ENCODE measurements at regions not wholly inside any gene's neighbourhood (a gene's known extent, or its start where the extent isn't known, plus 50 kb on each side); places are given as distances from the start of the nearest gene placed in this dataset.
A peak's percentile ranks its signal among the peaks of the same experiment; 100 is the strongest.
"Not testable (repeated sequence)": the region's sequence is repeated elsewhere in the genome, so short reads cannot be mapped to it uniquely, and the experiment has no call there.

DNA sequence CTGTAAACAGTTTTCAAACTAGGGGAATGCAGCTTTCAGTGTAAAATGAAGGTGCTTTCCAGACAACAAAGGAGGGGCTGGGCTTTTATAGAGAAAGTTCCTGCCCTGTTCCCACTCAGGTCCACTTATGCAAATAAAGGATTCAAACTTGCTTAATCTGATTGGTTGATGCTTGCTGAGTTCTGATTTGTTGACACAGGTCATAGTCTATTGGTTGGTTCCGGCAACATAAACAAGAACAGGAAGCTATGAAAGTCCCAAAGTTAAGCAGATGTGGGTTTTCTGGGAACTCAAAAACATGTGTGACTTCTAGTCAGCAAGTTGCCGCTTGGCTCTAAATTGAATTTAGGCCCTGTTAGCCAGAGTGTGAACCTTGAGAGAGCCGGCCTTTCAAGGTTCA, 194.2 kb upstream of the SVIL start:
- no peak for DNase-seq (ENCODE audit: low spot score)

DNA sequence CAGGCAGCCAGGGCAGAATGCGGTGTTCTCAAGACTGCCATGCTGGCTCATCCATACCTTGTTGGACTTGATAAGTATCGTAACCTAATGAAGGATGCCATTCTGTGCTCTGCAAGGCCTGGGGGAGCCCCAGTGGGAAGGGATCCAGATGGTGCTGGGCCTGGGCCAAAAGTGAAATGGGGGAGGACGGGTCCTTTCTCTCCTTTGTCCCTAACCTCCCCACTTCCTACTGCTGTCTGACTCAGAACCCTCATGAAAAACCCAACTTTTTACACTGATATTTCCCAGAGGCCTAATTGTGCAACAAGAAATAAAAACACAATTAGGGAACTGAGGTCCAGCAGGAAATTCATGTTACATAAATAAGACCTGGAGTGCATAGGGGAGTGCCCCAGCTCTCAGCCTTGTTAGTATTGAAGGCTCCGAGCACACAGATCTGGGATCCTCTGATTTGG, 193.7 kb upstream of the SVIL start:
- no peak for DNase-seq (ENCODE audit: low spot score)

DNA sequence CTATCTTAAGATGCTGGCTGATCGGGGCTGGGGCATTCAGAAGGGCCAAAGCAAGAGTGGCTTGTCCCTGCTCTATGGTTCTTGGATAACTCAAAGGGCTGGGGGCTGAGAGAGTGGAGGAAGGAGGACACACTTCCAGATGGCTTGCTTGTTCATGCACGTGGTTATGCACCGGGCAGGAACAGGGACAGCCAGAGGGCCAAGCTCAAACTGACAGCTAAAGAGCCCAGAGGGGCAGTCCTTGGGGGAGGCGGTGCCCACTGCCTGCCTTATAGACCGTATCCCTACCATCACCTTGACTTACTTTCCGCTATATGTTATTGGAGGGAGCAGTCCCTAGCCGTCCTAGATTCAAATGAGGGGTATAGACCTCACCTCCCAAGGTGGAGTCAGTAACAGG, 192.7 kb upstream of the SVIL start:
- no peak for DNase-seq (ENCODE audit: low spot score)

DNA sequence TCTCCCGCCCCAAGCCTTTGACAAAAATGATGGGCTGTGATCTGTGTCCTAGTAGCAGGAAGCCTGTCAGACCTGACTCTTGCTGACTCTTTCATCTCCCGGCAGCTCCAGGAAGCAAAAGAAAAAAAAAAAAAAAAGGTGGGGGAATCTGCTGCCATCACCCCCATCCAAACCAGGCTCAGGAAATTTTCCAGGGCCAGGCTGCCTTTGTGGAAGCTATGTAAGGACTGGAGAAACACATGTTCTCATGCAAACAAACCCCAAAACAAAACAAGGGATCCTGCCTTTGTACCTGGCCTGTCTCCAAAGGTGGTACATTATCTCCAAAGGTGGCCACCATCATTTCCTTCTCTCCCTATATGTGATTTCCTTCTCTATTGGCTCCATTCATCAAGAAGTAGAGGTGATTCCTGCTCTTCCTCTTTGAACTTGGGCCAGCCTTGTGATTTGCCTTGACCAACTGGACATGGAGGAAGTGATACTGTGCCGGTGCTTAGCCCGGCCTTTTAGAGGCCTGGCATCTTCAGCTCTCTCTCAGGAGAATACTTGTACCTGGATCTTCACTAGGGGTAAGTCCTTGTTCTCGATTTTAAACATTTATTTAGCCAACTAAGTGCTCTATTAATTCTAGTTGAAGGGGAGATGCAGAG, 192.2 kb upstream of the SVIL start:
- no peak for DNase-seq (ENCODE audit: low spot score)

- DNase-seq (ENCODE audit: low spot score): no peak
Observed at GRCh38 chr10:29826221-29826620, 191.4 kb upstream of the SVIL start.

DNA sequence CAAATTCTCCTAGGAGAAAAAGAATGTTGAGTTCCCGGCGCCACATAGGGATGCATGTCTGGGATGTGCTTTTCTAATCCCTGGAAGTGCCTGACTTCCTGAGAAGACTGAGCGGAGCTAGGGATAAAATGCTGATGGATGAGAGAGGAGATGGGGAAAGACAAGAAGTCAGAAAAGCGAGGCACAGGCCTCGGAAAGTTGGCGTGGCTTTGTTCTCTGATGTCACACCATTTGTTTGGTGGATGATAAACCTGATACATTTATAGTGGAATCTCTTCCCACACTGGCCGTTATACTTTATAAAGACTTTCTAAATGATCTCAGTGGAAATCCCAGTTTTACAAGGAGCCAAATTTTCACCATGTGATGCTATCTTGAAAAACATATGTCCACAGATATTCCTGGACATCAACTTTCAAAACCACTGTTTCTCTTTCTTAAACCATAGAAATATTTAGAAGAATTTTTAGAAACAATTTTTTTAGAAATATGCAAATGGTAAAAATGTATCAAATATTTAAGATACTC, 188.8 kb upstream of the SVIL start:
- DNase-seq (ENCODE audit: low spot score): no peak

GRCh38 chr10:29820890-29821461, 186.2 kb upstream of the SVIL start:
- DNase-seq (ENCODE audit: low spot score): no peak

DNA sequence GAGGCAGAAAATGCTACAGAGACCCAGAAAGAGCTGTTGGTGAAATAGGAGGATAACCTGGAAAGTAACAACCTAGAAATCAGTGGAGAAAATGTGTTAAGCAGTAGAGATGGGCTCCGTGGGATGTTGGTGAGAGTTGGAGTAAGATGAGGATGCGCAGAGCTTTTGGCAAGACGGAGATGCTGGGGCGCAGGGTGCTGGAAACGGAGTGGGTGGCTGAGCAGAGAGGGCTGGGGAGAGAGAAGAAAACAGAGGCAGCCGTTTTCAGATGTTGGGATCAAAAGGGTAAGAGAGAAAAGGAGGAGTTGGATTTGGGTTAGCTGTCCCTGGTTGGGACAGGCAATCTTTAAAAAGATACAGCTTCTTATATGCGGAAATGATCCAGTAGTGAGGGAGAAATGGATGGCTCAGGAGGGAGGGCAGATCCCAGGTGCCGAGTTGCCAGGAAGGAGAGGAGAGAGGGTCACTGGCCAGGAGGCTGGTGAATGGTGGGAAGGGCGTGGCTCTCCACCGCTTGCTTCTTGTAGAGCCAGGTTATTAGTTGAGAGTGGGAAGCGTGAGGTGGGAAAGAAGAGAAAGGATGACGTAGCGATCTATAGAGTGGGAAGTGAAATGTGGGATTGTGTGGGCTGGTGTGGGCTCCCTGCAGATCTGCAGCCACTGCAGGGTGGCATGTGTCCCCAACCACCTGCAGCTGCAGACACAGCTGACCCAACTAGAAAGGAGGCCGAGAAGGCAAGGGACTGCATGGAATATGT, 182.2 kb upstream of the SVIL start:
- no peak for DNase-seq (ENCODE audit: low spot score)

DNA sequence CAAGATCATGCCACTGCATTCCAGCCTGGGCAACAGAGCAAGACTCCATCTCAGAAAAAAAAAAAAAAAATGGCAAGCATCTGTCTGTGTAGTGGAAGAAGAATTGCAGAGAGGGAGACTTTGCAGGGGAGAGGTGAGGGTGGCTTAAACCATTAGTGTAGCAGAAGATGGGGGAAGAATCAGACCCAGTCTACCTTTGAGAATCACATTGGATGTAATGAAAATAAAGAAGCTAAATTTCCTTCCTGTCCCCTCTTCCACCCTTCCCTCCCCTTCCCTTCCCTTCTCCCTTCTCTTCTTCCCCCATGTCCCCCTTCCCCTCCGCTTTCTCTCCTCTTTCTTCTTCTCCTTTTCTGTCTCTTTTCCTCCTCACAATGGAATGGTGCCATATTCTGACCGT, 180.8 kb upstream of the SVIL start:
- DNase-seq (ENCODE audit: low spot score): no peak

DNA sequence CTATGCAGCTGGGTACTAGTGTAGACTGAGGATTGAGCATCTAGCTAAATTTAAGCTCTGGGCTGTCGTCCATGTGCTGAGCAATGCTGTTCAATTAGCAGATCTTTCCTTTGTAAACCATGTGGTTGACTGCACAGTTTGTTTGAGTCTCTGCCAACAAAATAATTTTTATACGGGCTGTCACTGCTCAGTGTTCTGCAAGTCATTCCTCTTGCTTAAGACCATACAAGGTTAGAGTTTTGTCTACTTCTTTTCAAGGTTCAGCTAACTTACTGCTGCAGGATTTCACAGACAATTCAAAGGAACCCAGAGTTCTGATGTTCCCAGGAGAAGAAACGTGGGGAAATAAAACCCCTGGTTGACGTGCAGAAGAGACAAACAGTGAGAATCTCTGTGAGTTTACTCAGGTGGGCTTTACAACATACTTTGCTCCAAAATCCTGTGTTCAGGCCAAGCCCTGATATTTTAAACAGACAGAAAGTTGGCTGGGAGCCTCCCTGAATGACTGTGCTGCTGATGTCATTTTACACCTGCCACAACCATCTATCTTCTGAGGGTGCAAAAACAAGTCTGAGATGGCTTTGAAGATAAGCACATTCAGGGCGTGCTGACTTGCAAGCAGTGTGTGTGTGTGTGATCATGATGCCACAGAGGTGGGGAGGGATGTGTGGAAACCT, 177.1 kb upstream of the SVIL start:
- DNase-seq (ENCODE audit: low spot score): peak; percentile 90

- DNase-seq (ENCODE audit: low spot score): no peak
Observed at GRCh38 chr10:29810816-29811215, 176.0 kb upstream of the SVIL start.

DNA sequence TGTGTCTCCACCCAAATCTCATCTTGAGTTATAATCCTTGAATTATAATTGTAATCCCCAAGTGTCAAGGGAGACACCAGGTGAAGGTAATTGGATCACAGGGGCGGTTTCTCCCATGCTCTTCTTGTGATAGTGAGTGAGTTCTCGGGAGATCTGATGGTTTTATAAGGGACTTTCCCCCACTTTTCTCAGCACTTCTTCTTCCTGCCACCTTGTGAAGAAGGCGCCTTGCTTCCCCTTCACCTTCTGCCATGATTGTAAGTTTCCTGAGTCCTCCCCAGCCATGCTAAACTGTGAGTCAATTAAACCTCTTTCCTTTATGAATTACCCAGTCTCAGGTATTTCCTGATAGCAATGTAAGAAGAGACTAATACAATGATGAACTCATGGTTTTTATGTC, 175.5 kb upstream of the SVIL start:
- not testable (repeated sequence) for DNase-seq (ENCODE audit: low spot score)

DNA sequence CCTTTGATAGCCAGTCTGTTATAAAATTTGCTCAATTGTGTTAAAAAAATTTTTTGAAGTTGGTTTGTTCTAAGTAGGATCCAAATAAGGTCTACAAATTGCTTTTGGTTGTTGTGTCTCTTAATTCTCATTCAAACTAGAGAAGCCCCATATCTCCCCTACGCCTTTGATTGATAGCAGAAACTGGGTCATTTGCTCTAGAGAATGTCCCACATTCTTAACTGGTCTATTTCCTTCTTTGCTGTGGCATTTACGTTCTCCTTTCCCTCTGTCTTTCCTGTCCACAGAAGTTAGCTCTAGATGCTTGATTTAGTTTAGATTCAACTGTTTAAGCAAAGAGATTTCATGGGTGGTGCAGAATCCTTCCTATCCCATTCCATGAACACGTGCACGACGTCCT, 174.6 kb upstream of the SVIL start:
- DNase-seq (ENCODE audit: low spot score): no peak

DNA sequence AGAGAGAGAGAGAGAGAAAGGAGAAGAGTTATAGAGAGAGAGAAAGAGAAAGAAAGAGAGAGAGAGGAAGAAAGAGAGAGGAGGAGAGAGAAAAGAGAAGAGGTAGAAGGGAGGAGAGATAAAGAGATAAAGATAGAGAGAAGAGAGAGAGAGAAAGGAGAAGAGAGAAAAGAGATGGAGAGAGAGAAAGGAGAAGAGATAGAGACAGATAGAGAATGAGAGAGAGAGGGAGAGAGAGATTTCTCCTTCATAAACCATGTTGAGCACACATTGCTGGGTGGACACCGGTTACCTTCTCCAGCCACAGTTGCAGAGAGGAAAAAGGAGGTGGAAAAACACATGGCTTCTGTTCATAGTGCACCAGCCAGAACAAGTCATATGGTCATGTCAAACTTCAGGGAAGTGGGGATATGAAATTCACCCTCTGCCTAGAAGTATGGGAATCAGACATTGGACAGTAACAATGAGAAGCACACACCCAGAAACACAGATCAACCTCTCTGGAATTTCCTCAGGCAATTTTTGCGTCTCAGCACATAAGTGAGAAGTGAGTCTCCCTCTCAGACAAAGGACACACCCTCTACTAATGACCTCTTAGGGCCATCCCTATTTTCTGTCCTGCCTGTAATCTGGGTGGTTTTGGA, 172.5 kb upstream of the SVIL start:
- DNase-seq (ENCODE audit: low spot score): peak; percentile 62

GRCh38 chr10:29806350-29806788, 171.6 kb upstream of the SVIL start:
- DNase-seq (ENCODE audit: low spot score): no peak

- DNase-seq (ENCODE audit: low spot score): no peak
Observed at GRCh38 chr10:29805134-29805723, 170.5 kb upstream of the SVIL start.

- peak; percentile 94 for DNase-seq (ENCODE audit: low spot score)
Observed at GRCh38 chr10:29804025-29804852, 169.5 kb upstream of the SVIL start.

DNA sequence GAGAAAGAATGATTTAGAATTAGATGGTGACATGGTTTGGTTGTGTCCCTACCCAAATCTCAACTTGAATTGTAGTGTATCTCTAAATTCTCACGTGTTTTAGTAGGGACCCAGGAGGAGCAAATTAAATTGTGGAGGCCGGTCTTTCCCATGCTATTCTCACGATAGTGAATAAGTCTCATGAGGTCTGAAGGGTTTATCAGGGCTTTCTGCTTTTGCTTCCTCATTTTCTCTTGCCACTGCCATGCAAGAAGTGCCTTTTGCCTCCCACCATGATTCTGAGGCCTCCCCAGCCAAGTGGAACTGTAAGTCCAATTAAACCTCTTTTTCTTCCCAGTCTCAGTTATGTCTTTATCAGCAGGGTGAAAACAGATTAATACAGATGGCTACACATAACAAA, 167.4 kb upstream of the SVIL start:
- no peak for DNase-seq (ENCODE audit: low spot score)

- no peak for DNase-seq (ENCODE audit: low spot score)
Observed at GRCh38 chr10:29798921-29799690, 164.3 kb upstream of the SVIL start.

DNA sequence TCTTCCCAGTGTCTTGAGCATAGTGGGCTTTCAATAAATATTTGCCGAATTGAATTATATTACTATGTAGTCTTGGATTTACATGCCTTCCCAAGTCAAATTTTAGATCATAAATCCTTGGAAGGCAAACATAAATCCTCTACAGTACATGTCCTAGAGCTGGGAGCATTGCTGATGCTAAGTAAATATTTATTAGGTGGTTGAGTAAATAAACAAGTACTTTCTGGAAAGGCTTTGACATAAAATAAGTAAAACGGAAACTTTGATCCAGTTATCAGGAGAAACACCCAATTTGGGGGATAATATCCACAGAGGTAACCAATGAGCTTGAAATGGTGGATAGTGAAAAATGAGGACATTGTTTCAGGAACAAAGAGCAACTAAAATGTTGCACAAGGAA, 162.8 kb upstream of the SVIL start:
- DNase-seq (ENCODE audit: low spot score): no peak

Measured in A172 (cell line).